Osteoblast (primary cell): ENCODE measurements at regions not wholly inside any gene's neighbourhood (a gene's known extent, or its start where the extent isn't known, plus 50 kb on each side); places are given as distances from the start of the nearest gene placed in this dataset.

Source experiments
- DNase-seq: peaks from one replicate; pipeline ENCODE4 v3.0.0; 2011; ENCODE audit warnings: low spot score, mixed read lengths; ENCODE audit not compliant: insufficient read length; ENCODE audit errors: missing footprints
- H2AFZ ChIP-seq: 2 replicates; pipeline ENCODE4 v1.6.0; 2011; ENCODE audit warnings: mild to moderate bottlenecking, low read length
- H3K27ac ChIP-seq: 2 replicates; pipeline ENCODE4 v1.5.1; 2011; ENCODE audit warnings: mild to moderate bottlenecking, low read depth, low read length, moderate library complexity
- H3K27me3 ChIP-seq: 2 replicates; pipeline ENCODE4 v1.6.0; 2012; ENCODE audit warnings: mild to moderate bottlenecking, control low read depth, inconsistent platforms, low read length, moderate library complexity; ENCODE audit not compliant: insufficient read depth
- H3K36me3 ChIP-seq: 2 replicates; pipeline ENCODE4 v1.5.1; 2011; ENCODE audit warnings: mild to moderate bottlenecking, low read length, control low read depth, moderate library complexity; ENCODE audit not compliant: insufficient read depth
- H3K4me1 ChIP-seq: 2 replicates; pipeline ENCODE4 v1.5.1; 2011; ENCODE audit warnings: mild to moderate bottlenecking, low read length, control low read depth, moderate library complexity; ENCODE audit not compliant: insufficient read depth
- H3K4me2 ChIP-seq: 2 replicates; pipeline ENCODE4 v1.6.0; 2011; ENCODE audit warnings: mild to moderate bottlenecking, low read length; ENCODE audit not compliant: insufficient read depth
- H3K4me3 ChIP-seq: fragments of 200-600 bp; sonication (generic); 3 replicates; pipeline ENCODE4 v1.5.1; 2012; ENCODE audit warnings: mild to moderate bottlenecking, low read length, inconsistent platforms; ENCODE audit not compliant: insufficient read depth
- H3K79me2 ChIP-seq: 2 replicates; pipeline ENCODE4 v1.6.0; 2012; ENCODE audit warnings: mild to moderate bottlenecking, low read length, control low read depth, inconsistent platforms; ENCODE audit not compliant: insufficient read depth
- H3K9me3 ChIP-seq: 2 replicates; pipeline ENCODE4 v1.5.1; 2011; ENCODE audit warnings: low read depth, low read length, control low read depth
- H4K20me1 ChIP-seq: 2 replicates; pipeline ENCODE4 v1.6.0; 2012; ENCODE audit warnings: mild to moderate bottlenecking, low read length, control low read depth; ENCODE audit not compliant: insufficient read depth
- CTCF ChIP-seq: IDR thresholded peaks from 2 replicates; pipeline ENCODE4 v1.5.1; 2011; ENCODE audit warnings: mild to moderate bottlenecking, low read depth, low read length, moderate library complexity; ENCODE audit errors: extremely low read depth

DNA sequence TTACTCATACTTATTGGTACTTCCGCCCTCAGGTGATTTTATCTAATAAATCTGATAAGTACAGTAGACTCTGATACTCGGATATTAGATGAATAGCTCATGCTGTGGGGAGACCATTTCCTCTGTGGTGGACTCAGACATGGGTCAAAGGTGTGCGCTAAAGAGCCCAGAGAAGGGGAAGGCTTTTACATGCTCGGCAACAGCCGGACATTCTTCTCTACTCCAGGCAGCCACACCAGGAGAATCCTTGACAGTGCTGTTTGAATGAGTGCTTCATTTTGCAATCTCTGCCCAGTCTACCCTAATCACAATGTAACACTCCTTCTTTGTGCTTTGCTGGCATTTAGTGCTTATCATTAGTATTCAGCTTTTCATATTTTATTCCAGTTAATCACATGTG is 322.2 kb upstream of the USP25 start:
- Histone ChIP-seq H3K4me3 (no peak overlapping the region), H3K4me1 (no peaks in the 10 kb centered on the region), H4K20me1 (no peaks in the 10 kb centered on the region), H3K27ac (no peak overlapping the region), H2AFZ (no peak overlapping the region), H3K4me2 (no peak overlapping the region), H3K36me3 (no peaks in the 10 kb centered on the region), H3K79me2 (no peaks in the 10 kb centered on the region), H3K9me3 (no peaks in the 10 kb centered on the region), H3K27me3 (no peaks in the 10 kb centered on the region)
- no peak for DNase-seq
- TF ChIP-seq CTCF, result no peak

DNA sequence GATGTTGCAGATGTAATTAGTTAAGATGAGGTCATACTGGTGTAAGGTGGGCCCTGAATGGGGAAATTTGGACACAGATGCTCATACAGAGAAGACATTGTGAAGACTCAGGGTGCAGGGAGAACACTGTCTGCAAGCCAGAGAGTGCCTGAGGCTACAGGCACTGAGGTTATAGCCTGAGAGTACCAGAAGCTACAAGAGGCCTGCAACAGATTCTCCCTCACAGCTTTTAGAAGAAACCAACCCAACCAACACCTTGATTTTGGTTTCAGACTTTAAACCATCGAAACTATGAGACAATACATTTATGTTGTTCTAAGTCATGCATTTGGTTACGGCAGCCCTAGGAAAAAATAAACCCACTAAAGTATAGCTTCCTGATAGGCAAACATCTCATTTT is 321.7 kb upstream of the USP25 start:
- Histone ChIP-seq H3K4me3 (no peak overlapping the region), H3K4me1 (no peaks in the 10 kb centered on the region), H3K27me3 (no peaks in the 10 kb centered on the region), H3K27ac (no peak overlapping the region), H3K4me2 (no peak overlapping the region), H3K36me3 (no peaks in the 10 kb centered on the region), H3K79me2 (no peaks in the 10 kb centered on the region), H4K20me1 (no peaks in the 10 kb centered on the region), H3K9me3 (no peaks in the 10 kb centered on the region), H2AFZ (no peak overlapping the region)
- TF ChIP-seq CTCF, result no peak
- no peak for DNase-seq

DNA sequence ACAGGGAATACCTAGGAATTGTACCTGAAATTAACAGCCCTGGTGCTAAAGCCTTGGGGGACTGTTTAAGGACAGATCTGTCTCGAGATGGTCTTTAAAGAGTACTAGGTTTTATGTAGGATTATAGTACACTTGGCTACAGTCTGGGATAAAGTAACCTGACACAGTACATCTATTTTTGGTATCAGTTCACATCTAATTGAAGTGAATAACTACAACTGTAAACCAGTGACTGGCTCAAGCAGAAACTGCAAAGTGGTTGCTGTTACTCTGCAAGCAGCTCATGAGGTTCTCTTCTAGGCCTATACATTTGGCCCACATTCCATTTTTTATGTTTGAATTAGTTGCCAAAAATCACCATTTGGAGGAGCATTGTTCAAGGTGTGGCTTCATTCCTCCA is 320.8 kb upstream of the USP25 start:
- Histone ChIP-seq H4K20me1 (no peaks in the 10 kb centered on the region), H3K4me2 (no peak overlapping the region), H3K36me3 (no peaks in the 10 kb centered on the region), H3K79me2 (no peaks in the 10 kb centered on the region), H3K4me1 (no peaks in the 10 kb centered on the region), H3K9me3 (no peaks in the 10 kb centered on the region), H3K27ac (no peak overlapping the region), H2AFZ (no peak overlapping the region), H3K4me3 (no peak overlapping the region), H3K27me3 (no peaks in the 10 kb centered on the region)
- no peak for TF ChIP-seq CTCF
- DNase-seq, result no peak

DNA sequence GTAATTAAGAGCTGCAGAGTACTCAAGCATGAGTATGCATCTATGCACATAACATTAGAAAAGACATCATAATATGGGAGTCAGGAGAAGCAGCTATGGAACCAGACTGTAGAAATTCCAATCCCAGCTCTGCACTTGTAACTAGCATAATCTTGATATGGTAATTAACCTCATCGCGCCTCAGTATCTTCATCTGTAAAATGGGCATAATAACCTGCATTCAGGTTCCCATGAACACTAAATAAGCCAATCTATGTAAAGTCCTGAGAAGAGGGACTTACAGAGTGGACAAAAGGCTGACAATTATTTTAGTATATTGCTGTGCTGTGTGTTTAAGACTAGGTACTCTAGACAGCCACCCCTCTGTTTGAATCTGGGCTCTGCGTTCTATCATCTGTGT is 318.9 kb upstream of the USP25 start:
- Histone ChIP-seq H3K36me3 (no peaks in the 10 kb centered on the region), H3K27ac (no peak overlapping the region), H3K27me3 (no peaks in the 10 kb centered on the region), H3K4me1 (no peaks in the 10 kb centered on the region), H3K4me3 (no peak overlapping the region), H3K4me2 (no peak overlapping the region), H2AFZ (no peak overlapping the region), H3K79me2 (no peaks in the 10 kb centered on the region), H3K9me3 (no peaks in the 10 kb centered on the region), H4K20me1 (no peaks in the 10 kb centered on the region)
- no peak for TF ChIP-seq CTCF
- no peak for DNase-seq
